ENCODE measurements at regions not wholly inside any gene's neighbourhood (a gene's known extent, or its start where the extent isn't known, plus 50 kb on each side); places are given as distances from the start of the nearest gene placed in this dataset.

- ATAC-seq (no peak), DNase-seq (no peak)
- Mint-ChIP-seq H3K4me3 (no peak overlapping the region), H3K9me3 (ENCODE audit: low read depth) (no peaks in the 10 kb centered on the region), H3K4me1 (peaks cover 12% of the 10 kb centered on the region), H3K36me3 (ENCODE audit: low read depth) (peaks cover 2% of the 10 kb centered on the region), H3K27me3 (no peaks in the 10 kb centered on the region), H3K27ac (no peak overlapping the region)
- intact Hi-C loops (cut with DNase I, micrococcal nuclease), result no loop called here
- ChIA-PET CTCF (no interaction called here), POLR2A (no interaction called here)
Measured at GRCh38 chr6:53216301-53216700, 67.7 kb upstream of the GCM1 start.

DNA sequence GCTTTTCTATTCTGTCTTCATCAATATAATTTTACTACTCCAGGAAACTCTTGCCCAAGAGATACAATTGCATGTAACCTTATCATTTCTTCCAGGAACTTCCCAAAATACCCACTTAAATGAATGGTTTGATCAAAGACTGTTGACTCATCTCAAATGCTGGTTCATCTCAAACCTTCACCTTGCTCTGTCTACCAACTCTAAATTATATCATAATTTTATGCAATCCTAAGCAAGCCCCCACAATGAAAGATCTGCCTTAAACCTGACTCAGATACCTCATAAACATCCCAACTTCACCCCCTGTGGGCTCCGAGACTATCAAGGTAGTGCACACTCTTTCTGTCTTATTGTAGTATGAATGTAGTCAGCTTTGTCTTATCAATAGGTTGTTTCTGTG is 65.5 kb upstream of the GCM1 start:
- no peak overlapping the region for H3K27ac Mint-ChIP-seq
- peaks cover 12% of the 10 kb centered on the region for H3K4me1 Mint-ChIP-seq
- DNase-seq (no peak), ATAC-seq (peak; percentile 33)
- ChIA-PET CTCF (interaction anchor here (0.6 to 1.3 kb wide), 3 partner anchors 11 to 395 kb away, joined by 3 to 5 read pairs (median 3); no protein-coding TSS in a partner anchor), POLR2A (no interaction called here)
- peaks cover 2% of the 10 kb centered on the region for H3K36me3 Mint-ChIP-seq (ENCODE audit: low read depth)
- H3K4me3 Mint-ChIP-seq, result no peak overlapping the region
- no peaks in the 10 kb centered on the region for H3K27me3 Mint-ChIP-seq
- no peaks in the 10 kb centered on the region for H3K9me3 Mint-ChIP-seq (ENCODE audit: low read depth)
- intact Hi-C loops (cut with DNase I, micrococcal nuclease), result no loop called here

- Mint-ChIP-seq H3K36me3 (ENCODE audit: low read depth) (peaks cover 2% of the 10 kb centered on the region), H3K4me3 (no peak overlapping the region), H3K27me3 (no peaks in the 10 kb centered on the region), H3K27ac (no peak overlapping the region), H3K4me1 (peaks cover 4% of the 10 kb centered on the region), H3K9me3 (ENCODE audit: low read depth) (no peaks in the 10 kb centered on the region)
- intact Hi-C loops (cut with DNase I, micrococcal nuclease), result no loop called here
- ATAC-seq (no peak), DNase-seq (no peak)
- ChIA-PET CTCF (no interaction called here), POLR2A (interaction anchor here (0.5 kb wide), 1 partner anchor 329 kb away, joined by 4 read pairs; no protein-coding TSS in a partner anchor)
Measured at GRCh38 chr6:53210811-53211210, 62.2 kb upstream of the GCM1 start.

- H3K9me3 Mint-ChIP-seq (ENCODE audit: low read depth), result no peaks in the 10 kb centered on the region
- POLR2A ChIA-PET, result no interaction called here
- CTCF ChIA-PET, result no interaction called here
- peaks cover 4% of the 10 kb centered on the region for H3K4me1 Mint-ChIP-seq
- peaks cover 2% of the 10 kb centered on the region for H3K36me3 Mint-ChIP-seq (ENCODE audit: low read depth)
- DNase-seq (no peak), ATAC-seq (no peak)
- no peaks in the 10 kb centered on the region for H3K27me3 Mint-ChIP-seq
- H3K4me3 Mint-ChIP-seq, result no peak overlapping the region
- intact Hi-C loops (cut with DNase I, micrococcal nuclease), result no loop called here
- no peak overlapping the region for H3K27ac Mint-ChIP-seq
Measured at GRCh38 chr6:53209681-53210080, 61.0 kb upstream of the GCM1 start.

DNA sequence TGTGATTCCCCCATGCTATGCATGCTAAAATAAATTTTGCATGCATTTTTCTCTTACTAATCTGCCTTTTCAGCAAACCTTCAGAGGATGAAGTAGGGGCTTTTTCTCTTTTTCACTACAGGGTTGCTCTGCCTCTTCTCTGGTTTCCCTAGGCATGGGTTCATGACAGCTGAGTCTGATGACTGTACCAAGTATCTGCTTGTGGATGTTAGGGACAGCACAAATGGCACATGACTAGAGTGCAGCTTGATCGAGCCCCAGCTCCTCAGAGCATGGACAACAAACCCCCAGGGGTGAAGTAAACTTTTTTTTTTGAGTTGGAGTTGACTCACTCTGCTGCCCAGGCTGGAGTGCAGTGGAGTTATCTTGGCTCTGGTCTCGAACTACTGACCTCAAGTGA is 57.1 kb upstream of the GCM1 start:
- no peaks in the 10 kb centered on the region for H3K36me3 Mint-ChIP-seq (ENCODE audit: low read depth)
- no peaks in the 10 kb centered on the region for H3K9me3 Mint-ChIP-seq (ENCODE audit: low read depth)
- intact Hi-C loops (cut with DNase I, micrococcal nuclease), result no loop called here
- ATAC-seq, result no peak
- H3K4me3 Mint-ChIP-seq, result no peak overlapping the region
- peaks cover 6% of the 10 kb centered on the region for H3K4me1 Mint-ChIP-seq
- POLR2A ChIA-PET, result no interaction called here
- H3K27ac Mint-ChIP-seq, result no peak overlapping the region
- H3K27me3 Mint-ChIP-seq, result no peaks in the 10 kb centered on the region
- CTCF ChIA-PET, result interaction anchor here (0.5 to 0.7 kb wide), 2 partner anchors 347 to 422 kb away, joined by 3 read pairs; no protein-coding TSS in a partner anchor
- no peak for DNase-seq

GRCh38 chr6:53203483-53203882 is 54.8 kb upstream of the GCM1 start:
- intact Hi-C loops (cut with DNase I, micrococcal nuclease), result no loop called here
- POLR2A ChIA-PET, result no interaction called here
- H3K27ac Mint-ChIP-seq, result no peak overlapping the region
- no peaks in the 10 kb centered on the region for H3K36me3 Mint-ChIP-seq (ENCODE audit: low read depth)
- DNase-seq (no peak), ATAC-seq (no peak)
- H3K4me3 Mint-ChIP-seq, result no peak overlapping the region
- peaks cover 6% of the 10 kb centered on the region for H3K4me1 Mint-ChIP-seq
- H3K9me3 Mint-ChIP-seq (ENCODE audit: low read depth), result no peaks in the 10 kb centered on the region
- CTCF ChIA-PET, result interaction anchor here (0.6 to 0.7 kb wide), 2 partner anchors 13 to 173 kb away, joined by 3 read pairs; no protein-coding TSS in a partner anchor
- no peaks in the 10 kb centered on the region for H3K27me3 Mint-ChIP-seq

DNA sequence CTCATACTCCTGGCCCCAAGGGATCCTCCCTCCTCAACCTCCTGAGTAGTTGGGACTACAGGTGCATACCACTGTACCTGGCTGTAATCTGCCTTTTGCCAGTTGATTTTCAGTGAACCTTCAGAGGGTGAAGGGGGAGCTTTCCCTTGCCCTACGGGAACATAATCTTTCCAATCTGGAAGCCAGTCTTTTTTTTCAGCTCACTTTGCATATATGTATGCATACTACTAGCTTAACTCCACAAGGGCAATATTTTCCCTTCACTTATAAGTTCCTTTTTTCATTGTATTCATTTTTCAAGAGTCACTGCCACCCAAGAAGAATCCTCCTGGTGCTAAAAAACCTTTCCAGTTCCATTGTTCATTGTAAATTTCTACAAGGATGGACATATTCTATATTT is 53.4 kb upstream of the GCM1 start:
- intact Hi-C loops (cut with DNase I, micrococcal nuclease), result no loop called here
- CTCF ChIA-PET, result interaction anchor here (0.6 kb wide), 1 partner anchor 340 kb away, joined by 3 read pairs; no protein-coding TSS in a partner anchor
- H3K9me3 Mint-ChIP-seq (ENCODE audit: low read depth), result no peaks in the 10 kb centered on the region
- no peak overlapping the region for H3K27ac Mint-ChIP-seq
- POLR2A ChIA-PET, result no interaction called here
- no peaks in the 10 kb centered on the region for H3K36me3 Mint-ChIP-seq (ENCODE audit: low read depth)
- DNase-seq (no peak), ATAC-seq (no peak)
- no peaks in the 10 kb centered on the region for H3K27me3 Mint-ChIP-seq
- no peak overlapping the region for H3K4me3 Mint-ChIP-seq
- H3K4me1 Mint-ChIP-seq, result peaks cover 6% of the 10 kb centered on the region

- H3K27me3 Mint-ChIP-seq, result no peaks in the 10 kb centered on the region
- DNase-seq (no peak), ATAC-seq (no peak)
- H3K4me3 Mint-ChIP-seq, result no peak overlapping the region
- H3K9me3 Mint-ChIP-seq (ENCODE audit: low read depth), result no peaks in the 10 kb centered on the region
- peaks cover 6% of the 10 kb centered on the region for H3K4me1 Mint-ChIP-seq
- no peak overlapping the region for H3K27ac Mint-ChIP-seq
- intact Hi-C loops (cut with DNase I, micrococcal nuclease), result no loop called here
- POLR2A ChIA-PET, result no interaction called here
- CTCF ChIA-PET, result interaction anchor here (0.6 to 0.9 kb wide), 2 partner anchors 257 to 275 kb away, joined by 3 to 4 read pairs; no protein-coding TSS in a partner anchor
- no peaks in the 10 kb centered on the region for H3K36me3 Mint-ChIP-seq (ENCODE audit: low read depth)
Measured at GRCh38 chr6:53201270-53201669, 52.6 kb upstream of the GCM1 start.

DNA sequence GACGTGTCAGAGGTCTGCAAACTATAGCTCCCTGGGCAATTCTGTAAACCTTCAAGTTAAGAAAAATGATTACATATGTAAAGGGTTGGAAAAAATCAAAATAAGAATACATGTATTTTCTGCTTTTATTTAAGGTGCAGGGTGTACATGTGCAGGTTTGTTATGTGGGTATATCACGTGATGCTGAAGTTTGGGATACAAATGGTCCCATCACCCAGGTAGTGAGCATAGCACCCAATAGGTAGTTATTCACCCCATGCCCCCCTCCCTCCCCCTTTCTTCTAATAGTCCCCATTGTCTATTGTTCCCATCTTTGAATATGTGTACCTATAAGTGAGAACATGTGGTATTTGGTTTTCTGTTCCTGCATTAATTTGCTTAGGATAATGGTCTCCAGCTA is 51.1 kb upstream of the GCM1 start:
- DNase-seq (no peak), ATAC-seq (no peak)
- Mint-ChIP-seq H3K27ac (no peak overlapping the region), H3K36me3 (ENCODE audit: low read depth) (no peaks in the 10 kb centered on the region), H3K27me3 (no peaks in the 10 kb centered on the region), H3K4me3 (no peak overlapping the region), H3K9me3 (ENCODE audit: low read depth) (no peaks in the 10 kb centered on the region), H3K4me1 (peaks cover 6% of the 10 kb centered on the region)
- POLR2A ChIA-PET, result no interaction called here
- intact Hi-C loops (cut with DNase I, micrococcal nuclease), result no loop called here
- CTCF ChIA-PET, result interaction anchor here (0.6 kb wide), 1 partner anchor 158 kb away, joined by 3 read pairs; no protein-coding TSS in a partner anchor

DNA sequence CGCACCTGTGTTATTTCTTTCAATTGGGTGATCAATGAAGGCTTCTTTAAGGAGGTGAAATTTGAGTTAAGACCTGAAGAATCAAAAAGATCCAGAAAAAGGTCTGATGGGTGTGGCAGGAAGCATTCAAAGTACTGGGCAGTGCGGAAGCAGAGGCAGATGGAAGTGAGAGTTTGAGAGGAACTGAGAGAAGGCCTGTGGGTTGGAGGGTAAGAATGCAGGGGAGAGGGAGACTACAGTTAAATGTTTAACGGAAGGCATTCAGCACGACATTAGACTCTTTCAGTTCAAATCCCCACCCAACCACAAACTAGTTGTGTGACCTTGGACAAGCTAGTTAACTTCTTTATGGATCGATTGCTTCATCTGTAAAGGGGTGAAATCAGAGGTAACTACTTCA is 50.5 kb upstream of the GCM1 start:
- ChIA-PET CTCF (no interaction called here), POLR2A (no interaction called here)
- intact Hi-C loops (cut with DNase I, micrococcal nuclease), result no loop called here
- no peak overlapping the region for H3K27ac Mint-ChIP-seq
- DNase-seq (no peak), ATAC-seq (no peak)
- no peak overlapping the region for H3K4me3 Mint-ChIP-seq
- no peaks in the 10 kb centered on the region for H3K36me3 Mint-ChIP-seq (ENCODE audit: low read depth)
- no peaks in the 10 kb centered on the region for H3K27me3 Mint-ChIP-seq
- H3K9me3 Mint-ChIP-seq (ENCODE audit: low read depth), result no peaks in the 10 kb centered on the region
- peaks cover 6% of the 10 kb centered on the region for H3K4me1 Mint-ChIP-seq

Data from activated CD4-positive, alpha-beta T cell treated with anti-CD3 and anti-CD28 coated beads for 36 hours (primary cell).